PC-3 (cell line): ENCODE measurements at regions not wholly inside any gene's neighbourhood (a gene's known extent, or its start where the extent isn't known, plus 50 kb on each side); places are given as distances from the start of the nearest gene placed in this dataset.

Experiments used
- ATAC-seq: fragments of 200-7000 bp; cut with Tn5 transposase; 2 replicates; pipeline ENCODE4 v1.9.1; 2020; ENCODE audit warnings: mild to moderate bottlenecking, moderate library complexity
- BruUV-seq: library from RNA; stranded (reverse); fragments of 400-500 nt; replicated peaks from 2 replicates; lab custom pipeline; 2021; lab: Mats Ljungman, UMichigan
- CTCF ChIA-PET: fragments of 300-600 bp; sonication (Branson Sonifier 250); formaldehyde crosslinking; loops from one replicate; lab custom pipeline; 2022; ENCODE audit warnings: antibody characterized with exemption; lab: Charles Lee
- POLR2A ChIA-PET: fragments of 300-600 bp; sonication (Branson Sonifier 250); formaldehyde crosslinking; loops from one replicate; lab custom pipeline; 2022; ENCODE audit warnings: antibody characterized with exemption; ENCODE audit not compliant: unreplicated experiment; lab: Charles Lee
- DNase-seq: peaks from one replicate; pipeline ENCODE4 v3.0.0-alpha.2; 2015
- H2AFZ ChIP-seq: fragments of 300-600 bp; sonication (generic); 2 replicates; pipeline ENCODE4 v1.6.0; 2016; ENCODE audit warnings: antibody characterized with exemption, low read length
- H3F3A ChIP-seq: fragments of 300-600 bp; sonication (generic); one replicate; pipeline ENCODE4 v1.6.0; 2017; ENCODE audit warnings: antibody characterized with exemption, low read length, control low read depth, mild to moderate bottlenecking; ENCODE audit not compliant: unreplicated experiment
- H3K27ac ChIP-seq: fragments of 300-600 bp; sonication (generic); 2 replicates; pipeline ENCODE4 v1.5.1; 2016; ENCODE audit warnings: mild to moderate bottlenecking, low read length
- H3K27me3 ChIP-seq: fragments of 300-600 bp; sonication (generic); 2 replicates; pipeline ENCODE4 v1.6.1; 2016; ENCODE audit warnings: low read length, mixed read lengths
- H3K36me3 ChIP-seq: fragments of 300-600 bp; sonication (generic); 2 replicates; pipeline ENCODE4 v1.6.1; 2016; ENCODE audit warnings: low read depth, mixed run types, low read length, mixed read lengths
- H3K4me1 ChIP-seq: fragments of 300-600 bp; sonication (generic); 2 replicates; pipeline ENCODE4 v1.5.1; 2016; ENCODE audit warnings: low read length; ENCODE audit not compliant: insufficient read depth
- H3K4me2 ChIP-seq: fragments of 300-600 bp; sonication (generic); 2 replicates; pipeline ENCODE4 v1.6.0; 2016; ENCODE audit warnings: low read length
- H3K4me3 ChIP-seq: fragments of 300-600 bp; sonication (generic); 2 replicates; pipeline ENCODE4 v1.5.1; 2016; ENCODE audit warnings: mild to moderate bottlenecking, low read length, mixed read lengths
- H3K79me2 ChIP-seq: fragments of 300-600 bp; sonication (generic); 2 replicates; pipeline ENCODE4 v1.6.1; 2017; ENCODE audit warnings: low read length, mixed read lengths
- H3K9ac ChIP-seq: fragments of 300-600 bp; sonication (generic); 2 replicates; pipeline ENCODE4 v1.6.0; 2016; ENCODE audit warnings: mild to moderate bottlenecking, low read length
- H3K9me2 ChIP-seq: fragments of 300-600 bp; sonication (generic); replicated peaks from 2 replicates; pipeline ENCODE4 v1.6.1; 2016; ENCODE audit warnings: mixed run types, low read length, mixed read lengths
- H3K9me3 ChIP-seq: fragments of 300-600 bp; sonication (generic); 2 replicates; pipeline ENCODE4 v1.6.1; 2016; ENCODE audit warnings: low read length, mixed read lengths
- H4K20me1 ChIP-seq: fragments of 300-600 bp; sonication (generic); 2 replicates; pipeline ENCODE4 v1.6.1; 2016; ENCODE audit warnings: low read length, mixed read lengths
- CTCF ChIP-seq: fragments of 300-600 bp; sonication (generic); conservative IDR thresholded peaks from 2 replicates; pipeline ENCODE4 v1.5.1; 2017; ENCODE audit warnings: antibody characterized with exemption, low read depth, mild to moderate bottlenecking, low read length
- EZH2 ChIP-seq: fragments of 300-600 bp; sonication (generic); IDR thresholded peaks from one replicate; pipeline ENCODE4 v1.6.1; 2017; ENCODE audit warnings: antibody characterized with exemption, mild to moderate bottlenecking, low read length; ENCODE audit not compliant: unreplicated experiment
- EZH2phosphoT487 ChIP-seq: fragments of 300-600 bp; sonication (generic); IDR thresholded peaks from 2 replicates; pipeline ENCODE4 v1.6.1; 2018; ENCODE audit warnings: mild to moderate bottlenecking, antibody characterized with exemption, low read length, borderline replicate concordance
- intact Hi-C: fragments of 100-400 bp; cut with micrococcal nuclease; formaldehyde crosslinking; loops from 2 replicates; pipeline ENCODE4 v1.9.0; 2023

GRCh38 chr11:119522609-119523008, 99.6 kb upstream of the THY1 start:
- TF ChIP-seq EZH2 (no peak), EZH2phosphoT487 (no peak), CTCF (no peak)
- H3K36me3 ChIP-seq: no peaks in the 10 kb centered on the region
- no peaks in the 10 kb centered on the region for H3K79me2 ChIP-seq
- CTCF ChIA-PET: no interaction called here
- no peak overlapping the region for H3K9ac ChIP-seq
- POLR2A ChIA-PET: no interaction called here
- no peak overlapping the region for H2AFZ ChIP-seq
- intact Hi-C loops: no loop called here
- H3K4me2 ChIP-seq: no peak overlapping the region
- DNase-seq (no peak), ATAC-seq (no peak)
- no peaks in the 10 kb centered on the region for H3K9me2 ChIP-seq
- H3K9me3 ChIP-seq: no peaks in the 10 kb centered on the region
- no peak overlapping the region for H3K4me3 ChIP-seq
- no peaks in the 10 kb centered on the region for H4K20me1 ChIP-seq
- no peak overlapping the region for H3K27ac ChIP-seq
- no peaks in the 10 kb centered on the region for H3F3A ChIP-seq
- no peaks in the 10 kb centered on the region for H3K4me1 ChIP-seq
- no TSS peak for BruUV-seq
- peaks cover 13% of the 10 kb centered on the region; the same call in 1 of the 2 replicates for H3K27me3 ChIP-seq

DNA sequence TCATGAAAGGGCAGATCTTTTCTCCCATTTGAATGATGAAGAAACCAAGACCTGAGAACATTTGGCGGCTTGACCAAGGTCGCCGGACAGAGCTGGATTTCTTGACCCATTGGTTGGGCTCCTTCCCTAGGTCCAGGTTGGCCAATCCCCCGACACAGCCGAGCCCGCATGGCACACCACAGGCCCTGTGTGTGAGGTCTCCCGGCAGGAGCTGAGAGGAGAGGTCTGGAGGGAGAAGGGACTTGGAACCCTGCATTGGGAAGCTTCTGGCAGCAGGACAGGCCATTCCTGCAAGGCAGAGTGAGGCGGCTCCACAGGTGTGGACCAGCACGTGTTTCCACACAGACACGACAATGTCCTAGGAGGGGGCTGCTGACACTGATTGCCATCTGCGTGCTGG, 98.6 kb upstream of the THY1 start:
- TF ChIP-seq EZH2phosphoT487: no peak
- no peak for TF ChIP-seq EZH2
- no peak for TF ChIP-seq CTCF

DNA sequence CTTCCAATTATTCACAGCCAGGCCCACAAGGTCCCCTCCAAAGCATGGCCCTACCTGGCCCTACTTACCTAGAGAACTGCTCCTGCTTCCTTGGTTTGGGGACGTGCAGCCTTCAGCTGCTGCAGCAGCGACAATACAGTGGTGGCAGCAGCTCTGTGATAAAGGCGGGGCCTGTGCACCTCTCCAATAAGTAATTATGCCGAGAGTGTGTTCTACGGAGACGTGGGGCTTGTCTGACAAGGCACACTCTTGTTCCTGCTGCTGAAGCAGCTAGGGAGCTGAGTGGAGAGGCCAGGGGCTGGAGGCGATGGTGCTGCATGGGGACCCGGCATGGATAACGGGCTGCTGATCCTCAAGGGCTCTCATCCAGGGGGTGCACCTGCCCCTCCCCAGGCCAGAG, 98.0 kb upstream of the THY1 start:
- H3K9me2 ChIP-seq: no peaks in the 10 kb centered on the region
- intact Hi-C loops: no loop called here
- no peak for DNase-seq
- H3K4me1 ChIP-seq: no peaks in the 10 kb centered on the region
- POLR2A ChIA-PET: no interaction called here
- H4K20me1 ChIP-seq: no peaks in the 10 kb centered on the region
- TF ChIP-seq EZH2phosphoT487: no peak
- no peak for TF ChIP-seq CTCF
- TF ChIP-seq EZH2: no peak
- H3K36me3 ChIP-seq: no peaks in the 10 kb centered on the region
- H3K9ac ChIP-seq: no peak overlapping the region
- no peak for ATAC-seq
- H3K4me2 ChIP-seq: no peak overlapping the region
- H3K27ac ChIP-seq: no peak overlapping the region
- no peaks in the 10 kb centered on the region for H3K79me2 ChIP-seq
- H3K27me3 ChIP-seq: peaks cover 29% of the 10 kb centered on the region
- H3F3A ChIP-seq: no peaks in the 10 kb centered on the region
- H2AFZ ChIP-seq: no peak overlapping the region
- no peak overlapping the region for H3K4me3 ChIP-seq
- CTCF ChIA-PET: no interaction called here
- H3K9me3 ChIP-seq: no peaks in the 10 kb centered on the region
- no TSS peak for BruUV-seq

More for the DNA sequence above, 98.6 kb upstream of the THY1 start:
- Histone ChIP-seq H3K4me1 (no peaks in the 10 kb centered on the region), H3K9me2 (no peaks in the 10 kb centered on the region), H3F3A (no peaks in the 10 kb centered on the region), H3K27ac (no peak overlapping the region), H2AFZ (no peak overlapping the region), H3K4me2 (no peak overlapping the region), H3K4me3 (no peak overlapping the region), H3K9ac (no peak overlapping the region), H3K27me3 (peaks cover 23% of the 10 kb centered on the region; the same call in 1 of the 2 replicates), H3K9me3 (no peaks in the 10 kb centered on the region), H3K79me2 (no peaks in the 10 kb centered on the region), H4K20me1 (no peaks in the 10 kb centered on the region), H3K36me3 (no peaks in the 10 kb centered on the region)
- ATAC-seq (no peak), DNase-seq (no peak)
- ChIA-PET CTCF (no interaction called here), POLR2A (no interaction called here)
- BruUV-seq: no TSS peak
- intact Hi-C loops: no loop called here
